NCI-H1417 (cell line): ENCODE measurements at regions not wholly inside any gene's neighbourhood (a gene's known extent, or its start where the extent isn't known, plus 50 kb on each side); places are given as distances from the start of the nearest gene placed in this dataset.
A peak's percentile ranks its signal among the peaks of the same experiment; 100 is the strongest.
"Not testable (repeated sequence)": the region's sequence is repeated elsewhere in the genome, so short reads cannot be mapped to it uniquely, and the experiment has no call there.

Source experiments
- DNase-seq, 3 experiments: peaks; one replicate each; lab custom pipeline; 2025; lab: John Stamatoyannopoulos, UW

GRCh38 chr14:89061696-89062095 lies 237.2 kb downstream of the TTC8 start:
- no peak for DNase-seq

GRCh38 chr14:89065879-89066278 lies 241.4 kb downstream of the TTC8 start:
- no peak for DNase-seq

GRCh38 chr14:89067293-89067972 lies 243.0 kb downstream of the TTC8 start:
- DNase-seq = no peak

- no peak for DNase-seq
Observed at GRCh38 chr14:89078021-89078795, 253.8 kb downstream of the TTC8 start.

- DNase-seq = no peak
Observed at GRCh38 chr14:89085231-89085731, 260.8 kb downstream of the TTC8 start.

GRCh38 chr14:89085737-89086382 lies 261.4 kb downstream of the TTC8 start:
- DNase-seq = no peak

GRCh38 chr14:89088530-89088929 lies 264.1 kb downstream of the TTC8 start:
- DNase-seq = no peak

GRCh38 chr14:89089330-89089729 lies 264.9 kb downstream of the TTC8 start:
- no peak for DNase-seq

- no peak for DNase-seq
Observed at GRCh38 chr14:89091781-89092180, 267.3 kb downstream of the TTC8 start.

GRCh38 chr14:89093083-89093730 lies 268.8 kb downstream of the TTC8 start:
- no peak for DNase-seq

- no peak for DNase-seq
Observed at GRCh38 chr14:89095036-89095435, 270.6 kb downstream of the TTC8 start.

GRCh38 chr14:89096946-89097345 lies 272.5 kb downstream of the TTC8 start:
- DNase-seq = peak in 1 of 3 experiments; percentile 26

GRCh38 chr14:89098254-89098653 lies 273.8 kb downstream of the TTC8 start:
- no peak for DNase-seq

- not testable (repeated sequence) for DNase-seq
Observed at GRCh38 chr14:89104171-89104817, 279.8 kb downstream of the TTC8 start.

- not testable (repeated sequence) for DNase-seq
Observed at GRCh38 chr14:89104861-89105260, 280.4 kb downstream of the TTC8 start.
